HCT116 (cell line): ENCODE measurements at regions not wholly inside any gene's neighbourhood (a gene's known extent, or its start where the extent isn't known, plus 50 kb on each side); places are given as distances from the start of the nearest gene placed in this dataset.
"Not testable (repeated sequence)": the region's sequence is repeated elsewhere in the genome, so short reads cannot be mapped to it uniquely, and the experiment has no call there.

ENCODE experiments used
- CEBPB ChIP-seq: IDR thresholded peaks from 2 replicates; pipeline ENCODE4 v1.6.1; 2012; ENCODE audit warnings: low read depth
- POLR2A ChIP-seq: IDR thresholded peaks from 2 replicates; pipeline ENCODE4 v1.7.0; 2011; ENCODE audit warnings: borderline replicate concordance; ENCODE audit not compliant: insufficient read depth, insufficient read length; ENCODE audit errors: extremely low read depth
- RAD21 ChIP-seq: IDR thresholded peaks from 2 replicates; pipeline ENCODE4 v1.6.1; 2012; ENCODE audit warnings: low read depth, mild to moderate bottlenecking
- SIN3A ChIP-seq: IDR thresholded peaks from 2 replicates; pipeline ENCODE4 v1.6.1; 2012; ENCODE audit warnings: low read depth
- TF ChIP-seq, protein P1 (sequence below), 3 experiments: fragments of 200-600 bp in 1 of 3; sonication (generic) in 1 of 3; IDR thresholded peaks in 2 of 3; conservative IDR thresholded peaks in 1 of 3; 2 replicates each; pipeline ENCODE4 v1.5.1; 2012 to 2017; ENCODE audit warnings: low read depth in 2 of 3, low read length in 2 of 3, antibody characterized with exemption in 1 of 3, borderline replicate concordance in 1 of 3, control low read depth in 1 of 3, mild to moderate bottlenecking in 1 of 3, mixed read lengths in 1 of 3, mixed run types in 1 of 3, moderate library complexity in 1 of 3; ENCODE audit not compliant: insufficient read depth in 1 of 3
- TF ChIP-seq, protein P2 (sequence below): IDR thresholded peaks from 2 replicates; pipeline ENCODE4 v1.6.1; 2012

DNA sequence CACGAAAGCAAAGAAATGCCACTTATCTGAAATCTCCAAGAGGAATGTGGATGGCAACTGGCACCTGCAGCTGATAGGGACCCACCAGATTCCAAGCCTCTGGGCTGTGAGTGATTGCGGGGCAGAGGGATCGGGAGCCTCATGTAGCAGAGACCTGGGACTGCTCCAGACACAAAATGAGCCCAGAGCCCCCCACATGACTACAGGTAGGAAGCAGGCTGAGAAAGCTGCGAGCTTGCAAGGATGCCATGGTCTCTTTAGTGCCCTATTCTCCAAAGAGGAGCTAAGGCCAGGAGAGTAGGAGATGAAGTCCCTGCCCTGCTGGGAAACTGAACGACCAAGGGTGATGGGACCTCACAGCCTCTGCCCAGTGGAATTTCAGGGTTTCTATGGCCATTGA lies 305.4 kb upstream of the CHRNA7 start:
- TF ChIP-seq, protein P1, sequence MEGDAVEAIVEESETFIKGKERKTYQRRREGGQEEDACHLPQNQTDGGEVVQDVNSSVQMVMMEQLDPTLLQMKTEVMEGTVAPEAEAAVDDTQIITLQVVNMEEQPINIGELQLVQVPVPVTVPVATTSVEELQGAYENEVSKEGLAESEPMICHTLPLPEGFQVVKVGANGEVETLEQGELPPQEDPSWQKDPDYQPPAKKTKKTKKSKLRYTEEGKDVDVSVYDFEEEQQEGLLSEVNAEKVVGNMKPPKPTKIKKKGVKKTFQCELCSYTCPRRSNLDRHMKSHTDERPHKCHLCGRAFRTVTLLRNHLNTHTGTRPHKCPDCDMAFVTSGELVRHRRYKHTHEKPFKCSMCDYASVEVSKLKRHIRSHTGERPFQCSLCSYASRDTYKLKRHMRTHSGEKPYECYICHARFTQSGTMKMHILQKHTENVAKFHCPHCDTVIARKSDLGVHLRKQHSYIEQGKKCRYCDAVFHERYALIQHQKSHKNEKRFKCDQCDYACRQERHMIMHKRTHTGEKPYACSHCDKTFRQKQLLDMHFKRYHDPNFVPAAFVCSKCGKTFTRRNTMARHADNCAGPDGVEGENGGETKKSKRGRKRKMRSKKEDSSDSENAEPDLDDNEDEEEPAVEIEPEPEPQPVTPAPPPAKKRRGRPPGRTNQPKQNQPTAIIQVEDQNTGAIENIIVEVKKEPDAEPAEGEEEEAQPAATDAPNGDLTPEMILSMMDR (IDR thresholded peaks at IDR 0.05 in 2 of 3, conservative IDR thresholded peaks at IDR 0.05 in 1 of 3; ENCODE audit: borderline replicate concordance in 1 of 3, insufficient read depth in 1 of 3, low read depth in 2 of 3, low read length in 2 of 3) = not testable (repeated sequence)
- TF ChIP-seq, protein P2, sequence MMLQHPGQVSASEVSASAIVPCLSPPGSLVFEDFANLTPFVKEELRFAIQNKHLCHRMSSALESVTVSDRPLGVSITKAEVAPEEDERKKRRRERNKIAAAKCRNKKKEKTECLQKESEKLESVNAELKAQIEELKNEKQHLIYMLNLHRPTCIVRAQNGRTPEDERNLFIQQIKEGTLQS = not testable (repeated sequence)
- not testable (repeated sequence) for TF ChIP-seq CEBPB, SIN3A, POLR2A, RAD21
